H9 (cell line): ENCODE measurements at regions not wholly inside any gene's neighbourhood (a gene's known extent, or its start where the extent isn't known, plus 50 kb on each side); places are given as distances from the start of the nearest gene placed in this dataset.

Experiments used
- DNase-seq: peaks from one replicate; pipeline ENCODE4 v3.0.0-alpha.2; 2017
- H2AFZ ChIP-seq: one replicate; pipeline ENCODE4 v1.6.1; 2013; ENCODE audit warnings: mild to moderate bottlenecking, low read length, control low read depth, moderate library complexity
- H2AK5ac ChIP-seq: 2 replicates; pipeline ENCODE4 v1.6.1; 2013; ENCODE audit warnings: low read length, control low read depth, mixed read lengths; ENCODE audit not compliant: insufficient read length
- H2BK120ac ChIP-seq: one replicate; pipeline ENCODE4 v1.6.1; 2013; ENCODE audit warnings: low read depth, mild to moderate bottlenecking, low read length, control low read depth, inconsistent platforms; ENCODE audit not compliant: poor library complexity, severe bottlenecking
- H2BK12ac ChIP-seq: 2 replicates; pipeline ENCODE4 v1.6.1; 2013; ENCODE audit warnings: low read length, control low read depth, mixed read lengths, low read depth; ENCODE audit not compliant: insufficient read length
- H2BK15ac ChIP-seq: 2 replicates; pipeline ENCODE4 v1.6.1; 2013; ENCODE audit warnings: low read depth, low read length, control low read depth
- H2BK20ac ChIP-seq: one replicate; pipeline ENCODE4 v1.6.1; 2013; ENCODE audit warnings: low read depth, mild to moderate bottlenecking, low read length, control low read depth, inconsistent platforms; ENCODE audit not compliant: poor library complexity, severe bottlenecking
- H2BK5ac ChIP-seq: 2 replicates; pipeline ENCODE4 v1.6.1; 2013; ENCODE audit warnings: low read length, control low read depth, mixed read lengths; ENCODE audit not compliant: insufficient read length
- H3K14ac ChIP-seq: 2 replicates; pipeline ENCODE4 v1.6.1; 2013; ENCODE audit warnings: low read length, control low read depth; ENCODE audit not compliant: insufficient read depth
- H3K18ac ChIP-seq: 2 replicates; pipeline ENCODE4 v1.6.1; 2013; ENCODE audit warnings: low read depth, mild to moderate bottlenecking, mixed read lengths, low read length, control low read depth; ENCODE audit not compliant: insufficient read length
- H3K23ac ChIP-seq: 2 replicates; pipeline ENCODE4 v1.6.1; 2013; ENCODE audit warnings: low read length, control low read depth, mixed read lengths, low read depth; ENCODE audit not compliant: insufficient read length
- H3K23me2 ChIP-seq: 2 replicates; pipeline ENCODE4 v1.6.1; 2013; ENCODE audit warnings: low read depth, mild to moderate bottlenecking, mixed read lengths, low read length, control low read depth; ENCODE audit not compliant: insufficient read length, poor library complexity, severe bottlenecking
- H3K27ac ChIP-seq: 2 replicates; pipeline ENCODE4 v1.5.1; 2013; ENCODE audit warnings: low read length, control low read depth, mixed read lengths, low read depth; ENCODE audit not compliant: insufficient read length
- H3K27me3 ChIP-seq: 2 replicates; pipeline ENCODE4 v1.6.1; 2013; ENCODE audit warnings: low read length, control low read depth, inconsistent platforms; ENCODE audit not compliant: insufficient read depth
- H3K4ac ChIP-seq: 2 replicates; pipeline ENCODE4 v1.6.1; 2013; ENCODE audit warnings: low read depth, mild to moderate bottlenecking, control low read depth, inconsistent platforms, low read length, moderate library complexity
- H3K4me1 ChIP-seq: 2 replicates; pipeline ENCODE4 v1.6.1; 2013; ENCODE audit warnings: low read length, control low read depth, inconsistent platforms; ENCODE audit not compliant: insufficient read depth
- H3K4me2 ChIP-seq: 2 replicates; pipeline ENCODE4 v1.6.1; 2013; ENCODE audit warnings: low read length, control low read depth, mixed read lengths; ENCODE audit not compliant: insufficient read length, insufficient read depth
- H3K56ac ChIP-seq: 2 replicates; pipeline ENCODE4 v1.6.1; 2013; ENCODE audit warnings: low read depth, mild to moderate bottlenecking, mixed read lengths, low read length, control low read depth; ENCODE audit not compliant: insufficient read length
- H3K79me1 ChIP-seq: 2 replicates; pipeline ENCODE4 v1.6.1; 2013; ENCODE audit warnings: low read depth, mild to moderate bottlenecking, moderate library complexity, low read length, control low read depth, inconsistent platforms; ENCODE audit not compliant: insufficient read depth, poor library complexity, severe bottlenecking
- H3K79me2 ChIP-seq: 2 replicates; pipeline ENCODE4 v1.6.1; 2013; ENCODE audit warnings: low read length, control low read depth, inconsistent platforms; ENCODE audit not compliant: insufficient read depth
- H3K9ac ChIP-seq: 2 replicates; pipeline ENCODE4 v1.6.1; 2013; ENCODE audit warnings: low read length, control low read depth, mixed read lengths; ENCODE audit not compliant: insufficient read length; ENCODE audit errors: extremely low read depth
- H3K9me3 ChIP-seq: one replicate; pipeline ENCODE4 v1.6.1; 2013; ENCODE audit warnings: low read depth, low read length, inconsistent platforms; ENCODE audit not compliant: control insufficient read depth
- H3T11ph ChIP-seq: one replicate; pipeline ENCODE4 v1.6.1; 2013; ENCODE audit warnings: mild to moderate bottlenecking, low read length, control low read depth, inconsistent platforms
- H4K20me1 ChIP-seq: one replicate; pipeline ENCODE4 v1.6.1; 2013; ENCODE audit not compliant: control insufficient read depth, insufficient read length, insufficient read depth
- H4K5ac ChIP-seq: 2 replicates; pipeline ENCODE4 v1.6.1; 2013; ENCODE audit warnings: low read depth, mild to moderate bottlenecking, mixed read lengths, low read length, control low read depth; ENCODE audit not compliant: insufficient read length
- H4K8ac ChIP-seq: replicated peaks from 2 replicates; pipeline ENCODE4 v1.6.1; 2013; ENCODE audit warnings: low read length, control low read depth, mixed read lengths, low read depth; ENCODE audit not compliant: insufficient read length
- H4K91ac ChIP-seq: 2 replicates; pipeline ENCODE4 v1.6.1; 2013; ENCODE audit warnings: low read depth, mild to moderate bottlenecking, moderate library complexity, mixed read lengths, low read length, control low read depth; ENCODE audit not compliant: insufficient read length
- H3K27ac Mint-ChIP-seq, 3 experiments: 2 replicates in 2 of 3; 3 replicates in 1 of 3; pipeline ENCODE4 v1.8.0; 2020 to 2021; ENCODE audit warnings: mixed read lengths in 3 of 3, mild to moderate bottlenecking in 1 of 3, moderate library complexity in 1 of 3
- H3K27me3 Mint-ChIP-seq: 2 replicates; pipeline ENCODE4 v1.8.0; 2021; ENCODE audit warnings: low read depth, mild to moderate bottlenecking, moderate library complexity, mixed read lengths
- H3K36me3 Mint-ChIP-seq, 3 experiments: 2 replicates in 2 of 3; 3 replicates in 1 of 3; pipeline ENCODE4 v1.8.0; 2020 to 2021; ENCODE audit warnings: low read depth in 3 of 3, mixed read lengths in 3 of 3; ENCODE audit not compliant: insufficient read depth in 1 of 3
- H3K4me1 Mint-ChIP-seq, 2 experiments: 2 replicates each; pipeline ENCODE4 v1.8.0; 2020; ENCODE audit warnings: mixed read lengths in 2 of 2
- H3K4me3 Mint-ChIP-seq, 2 experiments: 2 replicates in 1 of 2; 3 replicates in 1 of 2; pipeline ENCODE4 v1.8.0; 2020 to 2021; ENCODE audit warnings: mild to moderate bottlenecking in 2 of 2, mixed read lengths in 2 of 2, moderate library complexity in 1 of 2
- H3K9me3 Mint-ChIP-seq, 2 experiments: 2 replicates in 1 of 2; 3 replicates in 1 of 2; pipeline ENCODE4 v1.8.0; 2020; ENCODE audit warnings: mild to moderate bottlenecking in 2 of 2, mixed read lengths in 2 of 2, moderate library complexity in 1 of 2
- TF ChIP-seq, protein P1 (sequence below): fragments of 200-600 bp; sonication (generic); conservative IDR thresholded peaks from 3 replicates; pipeline ENCODE4 v1.8.0; 2021; ENCODE audit warnings: antibody characterized with exemption, mild to moderate bottlenecking

DNA sequence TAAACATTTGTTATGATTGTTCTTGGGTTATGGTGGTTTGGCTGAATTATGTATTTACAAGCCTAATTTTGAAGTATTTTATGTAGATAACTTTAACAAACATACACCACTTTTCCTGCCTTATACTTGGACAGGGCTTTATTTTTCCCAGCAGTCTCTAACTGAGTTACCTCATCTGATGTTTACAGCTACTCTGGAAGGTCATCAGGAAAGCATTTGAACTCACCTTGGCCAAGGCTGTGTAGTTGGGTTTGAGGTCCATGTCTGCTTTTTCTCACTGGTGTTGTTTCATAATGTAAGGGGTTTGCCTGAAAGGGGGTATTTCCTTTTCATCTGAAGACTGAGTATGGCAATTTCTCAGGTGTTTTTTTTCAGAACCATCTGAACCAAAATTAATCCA is 193.5 kb downstream of the RWDD3 start:
- H3K23ac ChIP-seq = no peak overlapping the region
- H3K4me1 Mint-ChIP-seq = no peaks in the 10 kb centered on the region

More for the DNA sequence above, 193.5 kb downstream of the RWDD3 start:
- no peak overlapping the region for H4K5ac ChIP-seq
- no peak overlapping the region for H4K8ac ChIP-seq
- H4K91ac ChIP-seq = no peak overlapping the region
- no peak overlapping the region for H3K14ac ChIP-seq
- H2AK5ac ChIP-seq = no peak overlapping the region
- no peaks in the 10 kb centered on the region; the same call in 1 of the 2 replicates for H3K4me1 ChIP-seq
- no peaks in the 10 kb centered on the region for H3K27me3 Mint-ChIP-seq
- H3K79me2 ChIP-seq = no peaks in the 10 kb centered on the region
- peaks cover 4 to 8% (median 5%) of the 10 kb centered on the region in 3 experiments; a peak in 6 of 7 replicates for H3K36me3 Mint-ChIP-seq
- H4K20me1 ChIP-seq = no peaks in the 10 kb centered on the region
- H2BK15ac ChIP-seq = no peak overlapping the region
- no peak overlapping the region for H3K56ac ChIP-seq
- H2BK120ac ChIP-seq = no peak overlapping the region
- H2BK12ac ChIP-seq = no peak overlapping the region
- H3K4me3 Mint-ChIP-seq = no peak overlapping the region
- no peak overlapping the region for H3K27ac ChIP-seq
- no peak for DNase-seq
- H2AFZ ChIP-seq = no peak overlapping the region
- no peaks in the 10 kb centered on the region for H3K23me2 ChIP-seq
- H3K9ac ChIP-seq = no peak overlapping the region
- no peak overlapping the region for H2BK5ac ChIP-seq
- no peak overlapping the region for H3K27ac Mint-ChIP-seq
- no peaks in the 10 kb centered on the region for H3K79me1 ChIP-seq
- no peaks in the 10 kb centered on the region for H3K27me3 ChIP-seq
- TF ChIP-seq, protein P1, sequence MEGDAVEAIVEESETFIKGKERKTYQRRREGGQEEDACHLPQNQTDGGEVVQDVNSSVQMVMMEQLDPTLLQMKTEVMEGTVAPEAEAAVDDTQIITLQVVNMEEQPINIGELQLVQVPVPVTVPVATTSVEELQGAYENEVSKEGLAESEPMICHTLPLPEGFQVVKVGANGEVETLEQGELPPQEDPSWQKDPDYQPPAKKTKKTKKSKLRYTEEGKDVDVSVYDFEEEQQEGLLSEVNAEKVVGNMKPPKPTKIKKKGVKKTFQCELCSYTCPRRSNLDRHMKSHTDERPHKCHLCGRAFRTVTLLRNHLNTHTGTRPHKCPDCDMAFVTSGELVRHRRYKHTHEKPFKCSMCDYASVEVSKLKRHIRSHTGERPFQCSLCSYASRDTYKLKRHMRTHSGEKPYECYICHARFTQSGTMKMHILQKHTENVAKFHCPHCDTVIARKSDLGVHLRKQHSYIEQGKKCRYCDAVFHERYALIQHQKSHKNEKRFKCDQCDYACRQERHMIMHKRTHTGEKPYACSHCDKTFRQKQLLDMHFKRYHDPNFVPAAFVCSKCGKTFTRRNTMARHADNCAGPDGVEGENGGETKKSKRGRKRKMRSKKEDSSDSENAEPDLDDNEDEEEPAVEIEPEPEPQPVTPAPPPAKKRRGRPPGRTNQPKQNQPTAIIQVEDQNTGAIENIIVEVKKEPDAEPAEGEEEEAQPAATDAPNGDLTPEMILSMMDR = no peak
- H3K18ac ChIP-seq = no peak overlapping the region
- H3K9me3 ChIP-seq = no peaks in the 10 kb centered on the region
- no peak overlapping the region for H2BK20ac ChIP-seq
- H3T11ph ChIP-seq = no peak overlapping the region
- peaks cover 3 to 5% of the 10 kb centered on the region in 2 experiments; a peak in 4 of 5 replicates for H3K9me3 Mint-ChIP-seq
- H3K4ac ChIP-seq = no peak overlapping the region
- no peak overlapping the region for H3K4me2 ChIP-seq
